Nephron progenitor cell (in vitro differentiated cells): ENCODE measurements at regions not wholly inside any gene's neighbourhood (a gene's known extent, or its start where the extent isn't known, plus 50 kb on each side); places are given as distances from the start of the nearest gene placed in this dataset.

Source experiments
- DNase-seq: peaks from one replicate; pipeline ENCODE4 v3.0.0; 2021
- H3K27ac Mint-ChIP-seq: 2 replicates; pipeline ENCODE4 v1.8.0; 2021; ENCODE audit warnings: mild to moderate bottlenecking, moderate library complexity, mixed read lengths
- H3K27me3 Mint-ChIP-seq: 2 replicates; pipeline ENCODE4 v1.8.0; 2021; ENCODE audit warnings: mild to moderate bottlenecking, low read depth, mixed read lengths; ENCODE audit not compliant: poor library complexity
- H3K36me3 Mint-ChIP-seq: 2 replicates; pipeline ENCODE4 v1.8.0; 2021; ENCODE audit warnings: low read depth, mixed read lengths
- H3K4me1 Mint-ChIP-seq: 2 replicates; pipeline ENCODE4 v1.8.0; 2021; ENCODE audit warnings: mixed read lengths
- H3K4me3 Mint-ChIP-seq: 2 replicates; pipeline ENCODE4 v1.8.0; 2021; ENCODE audit warnings: mild to moderate bottlenecking, moderate library complexity, mixed read lengths
- H3K9me3 Mint-ChIP-seq: 2 replicates; pipeline ENCODE4 v1.8.0; 2021; ENCODE audit warnings: mild to moderate bottlenecking, moderate library complexity, mixed read lengths
- CTCF ChIP-seq: fragments of 200-600 bp; sonication (generic); IDR thresholded peaks from 2 replicates; pipeline ENCODE4 v1.5.0; 2021; ENCODE audit warnings: antibody characterized with exemption

- DNase-seq, result no peak
- Mint-ChIP-seq H3K36me3 (no peaks in the 10 kb centered on the region), H3K4me3 (no peak overlapping the region), H3K9me3 (no peaks in the 10 kb centered on the region), H3K27ac (no peak overlapping the region), H3K27me3 (peaks cover 3% of the 10 kb centered on the region), H3K4me1 (peaks cover 6% of the 10 kb centered on the region)
- TF ChIP-seq CTCF, result no peak
These were observed 53.9 kb upstream of the ARID5B start for GRCh38 chr10:61847640-61848039.

- Mint-ChIP-seq H3K27me3 (peaks cover 3% of the 10 kb centered on the region), H3K9me3 (no peaks in the 10 kb centered on the region), H3K4me1 (peaks cover 10% of the 10 kb centered on the region), H3K27ac (no peak overlapping the region), H3K4me3 (no peak overlapping the region), H3K36me3 (no peaks in the 10 kb centered on the region)
- no peak for DNase-seq
- no peak for TF ChIP-seq CTCF
These were observed 51.1 kb upstream of the ARID5B start for GRCh38 chr10:61850376-61850775.
